Breast epithelium (tissue), 3 donors: ENCODE measurements at regions not wholly inside any gene's neighbourhood (a gene's known extent, or its start where the extent isn't known, plus 50 kb on each side); places are given as distances from the start of the nearest gene placed in this dataset.

Source experiments
- POLR2A ChIP-seq: fragments of 450-650 bp; IDR thresholded peaks from one replicate; pipeline ENCODE4 v1.6.1; 2016; ENCODE audit warnings: antibody characterized with exemption, mild to moderate bottlenecking, moderate library complexity
- POLR2AphosphoS5 ChIP-seq, 3 donors: sonication (generic); formaldehyde crosslinking; IDR thresholded peaks; one replicate each; pipeline ENCODE4 v1.6.1; 2017; ENCODE audit warnings: antibody characterized with exemption in 3 of 3
- TF ChIP-seq, protein P1 (sequence below), 3 donors: fragments of 450-650 bp; IDR thresholded peaks; one replicate each; pipeline ENCODE4 v1.5.1; 2016 to 2017; ENCODE audit warnings: antibody characterized with exemption in 3 of 3, mild to moderate bottlenecking in 3 of 3, moderate library complexity in 3 of 3

DNA sequence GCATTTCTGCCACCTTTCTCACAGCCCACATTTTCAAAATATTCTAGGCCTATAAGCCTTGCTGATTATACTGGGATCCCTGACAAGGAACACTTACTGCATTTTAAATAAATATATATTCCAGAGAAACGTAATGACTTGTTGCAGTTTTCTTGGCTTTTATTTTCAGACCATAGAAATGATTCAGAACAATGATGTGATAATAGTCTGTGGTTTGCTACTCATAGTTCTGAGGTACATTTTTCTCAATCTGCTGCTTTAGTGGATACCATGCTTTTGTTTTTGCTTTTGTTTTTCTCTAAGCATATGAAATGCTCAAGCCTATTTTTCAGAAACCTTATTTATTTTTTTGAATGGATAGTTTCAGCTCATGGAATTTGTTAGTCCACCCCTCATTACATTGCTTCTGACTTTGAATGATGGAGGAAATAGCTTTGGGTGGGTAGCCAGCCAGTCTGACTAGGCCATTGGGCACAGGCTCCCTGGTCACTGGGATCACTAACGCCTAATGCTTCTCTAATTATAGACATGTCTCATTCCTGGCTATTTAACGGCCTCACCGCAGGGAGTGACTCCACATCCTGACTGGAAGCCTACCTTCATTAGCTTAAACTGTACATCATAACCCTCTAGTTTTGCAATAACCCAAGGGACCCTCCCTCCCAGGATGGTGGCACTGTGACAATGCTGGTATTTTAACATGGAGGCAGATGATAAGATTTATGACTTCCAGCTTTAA, 66.1 kb downstream of the MBL2 start:
- TF ChIP-seq, protein P1, sequence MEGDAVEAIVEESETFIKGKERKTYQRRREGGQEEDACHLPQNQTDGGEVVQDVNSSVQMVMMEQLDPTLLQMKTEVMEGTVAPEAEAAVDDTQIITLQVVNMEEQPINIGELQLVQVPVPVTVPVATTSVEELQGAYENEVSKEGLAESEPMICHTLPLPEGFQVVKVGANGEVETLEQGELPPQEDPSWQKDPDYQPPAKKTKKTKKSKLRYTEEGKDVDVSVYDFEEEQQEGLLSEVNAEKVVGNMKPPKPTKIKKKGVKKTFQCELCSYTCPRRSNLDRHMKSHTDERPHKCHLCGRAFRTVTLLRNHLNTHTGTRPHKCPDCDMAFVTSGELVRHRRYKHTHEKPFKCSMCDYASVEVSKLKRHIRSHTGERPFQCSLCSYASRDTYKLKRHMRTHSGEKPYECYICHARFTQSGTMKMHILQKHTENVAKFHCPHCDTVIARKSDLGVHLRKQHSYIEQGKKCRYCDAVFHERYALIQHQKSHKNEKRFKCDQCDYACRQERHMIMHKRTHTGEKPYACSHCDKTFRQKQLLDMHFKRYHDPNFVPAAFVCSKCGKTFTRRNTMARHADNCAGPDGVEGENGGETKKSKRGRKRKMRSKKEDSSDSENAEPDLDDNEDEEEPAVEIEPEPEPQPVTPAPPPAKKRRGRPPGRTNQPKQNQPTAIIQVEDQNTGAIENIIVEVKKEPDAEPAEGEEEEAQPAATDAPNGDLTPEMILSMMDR (IDR thresholded peaks at IDR 0.05), result no peak
- TF ChIP-seq POLR2A (no peak), POLR2AphosphoS5 (IDR thresholded peaks at IDR 0.05) (no peak)
